ENCODE measurements at regions not wholly inside any gene's neighbourhood (a gene's known extent, or its start where the extent isn't known, plus 50 kb on each side); places are given as distances from the start of the nearest gene placed in this dataset.

GRCh38 chr17:27376637-27377547, 79.4 kb upstream of the KSR1 start:
- peaks cover 0 to 8% (median 2%) of the 10 kb centered on the region in 4 donors for H3K4me1 Mint-ChIP-seq
- no peaks in the 10 kb centered on the region for H3K36me3 ChIP-seq (ENCODE audit: insufficient read depth, low read length)

DNA sequence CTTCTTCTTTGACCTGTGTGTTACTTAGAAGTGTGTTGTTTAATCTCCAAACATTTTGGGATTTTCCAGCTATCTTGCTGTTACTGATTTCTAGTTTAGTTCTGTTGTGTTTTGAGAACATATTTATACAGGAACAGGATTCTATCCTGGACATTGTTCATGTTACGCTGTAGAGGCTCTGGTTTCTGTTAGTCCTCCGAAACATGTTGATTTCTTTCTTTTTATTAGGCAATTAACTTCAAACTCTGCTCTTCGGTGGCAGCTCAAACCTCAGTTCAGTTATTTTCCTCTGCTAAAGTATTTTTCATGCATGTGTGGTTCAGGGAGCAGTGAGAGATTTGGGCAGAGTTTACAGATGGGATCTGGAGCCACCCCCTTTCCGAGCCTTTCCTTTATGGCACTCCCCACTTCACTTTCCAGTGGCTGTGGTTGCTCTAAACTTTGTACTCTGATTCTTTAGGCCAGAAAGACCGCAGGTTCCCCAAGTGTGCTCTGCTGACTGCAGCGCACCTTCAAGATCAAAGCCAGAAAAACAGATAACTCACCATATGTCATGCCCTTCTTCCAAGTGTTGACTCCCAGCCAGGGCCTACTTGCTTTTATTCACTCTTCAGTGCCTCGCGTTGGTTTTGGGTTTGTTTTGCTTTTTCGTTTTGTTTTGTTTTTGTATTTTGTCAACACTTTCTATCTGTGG, 77.6 kb upstream of the KSR1 start:
- Mint-ChIP-seq H3K36me3 (peaks cover 0 to 1% of the 10 kb centered on the region in 2 donors), H3K4me1 (peaks cover 0 to 8% (median 2%) of the 10 kb centered on the region in 4 donors), H3K4me3 (no peak overlapping the region), H3K27ac (no peak overlapping the region), H3K27me3 (peaks cover 3 to 15% of the 10 kb centered on the region in 2 donors), H3K9me3 (peaks cover 0 to 16% (median 2%) of the 10 kb centered on the region in 8 donors)
- DNase-seq: no peak
- H3K9me3 ChIP-seq (ENCODE audit: control insufficient read depth in 1 of 2, low read length in 2 of 2): no peaks in the 10 kb centered on the region
- no peaks in the 10 kb centered on the region for H3K27me3 ChIP-seq (ENCODE audit: insufficient read depth, low read length)
- intact Hi-C loops (cut with micrococcal nuclease): no loop called here
- no peak overlapping the region for H3K4me3 ChIP-seq (ENCODE audit: low read length in 2 of 2)
- ChIA-PET POLR2A (ENCODE audit: partially characterized antibody) (no interaction called here), CTCF (ENCODE audit: partially characterized antibody) (interaction anchor here (1.3 to 4.6 kb wide), 3 partner anchors 24 to 223 kb away, joined by 4 to 46 read pairs (median 8); no protein-coding TSS in a partner anchor)
- peaks cover 4% of the 10 kb centered on the region for H3K4me1 ChIP-seq (ENCODE audit: insufficient read depth, low read length)
- H3K36me3 ChIP-seq (ENCODE audit: insufficient read depth, low read length): no peaks in the 10 kb centered on the region
- H3K27ac ChIP-seq (ENCODE audit: low read depth, low read length): no peak overlapping the region

More at GRCh38 chr17:27376637-27377547, 79.4 kb upstream of the KSR1 start:
- H3K27ac ChIP-seq (ENCODE audit: low read depth, low read length): no peak overlapping the region
- Mint-ChIP-seq H3K9me3 (peaks cover 2 to 29% (median 9%) of the 10 kb centered on the region in 8 donors), H3K4me3 (no peak overlapping the region), H3K36me3 (peaks cover 2 to 7% of the 10 kb centered on the region in 2 donors), H3K27ac (no peak overlapping the region), H3K27me3 (peaks cover 6 to 15% of the 10 kb centered on the region in 2 donors)
- intact Hi-C loops (cut with micrococcal nuclease): no loop called here
- no peaks in the 10 kb centered on the region for H3K27me3 ChIP-seq (ENCODE audit: insufficient read depth, low read length)
- no peak overlapping the region for H3K4me3 ChIP-seq (ENCODE audit: low read length in 2 of 2)
- CTCF ChIA-PET (ENCODE audit: partially characterized antibody): interaction anchor here (0.8 to 2.9 kb wide), 5 partner anchors 23 to 225 kb away, joined by 3 to 8 read pairs (median 3); no protein-coding TSS in a partner anchor
- H3K9me3 ChIP-seq (ENCODE audit: control insufficient read depth in 1 of 2, low read length in 2 of 2): no peaks in the 10 kb centered on the region
- H3K4me1 ChIP-seq (ENCODE audit: insufficient read depth, low read length): peaks cover 4% of the 10 kb centered on the region
- no peak for DNase-seq
- POLR2A ChIA-PET (ENCODE audit: partially characterized antibody): no interaction called here

GRCh38 chr17:27379888-27380533, 76.2 kb upstream of the KSR1 start:
- Histone ChIP-seq H3K4me1 (ENCODE audit: insufficient read depth, low read length) (peaks cover 4% of the 10 kb centered on the region), H3K36me3 (ENCODE audit: insufficient read depth, low read length) (no peaks in the 10 kb centered on the region), H3K9me3 (ENCODE audit: control insufficient read depth in 1 of 2, low read length in 2 of 2) (no peaks in the 10 kb centered on the region), H3K4me3 (ENCODE audit: low read length in 2 of 2) (no peak overlapping the region), H3K27me3 (ENCODE audit: insufficient read depth, low read length) (no peaks in the 10 kb centered on the region), H3K27ac (ENCODE audit: low read depth, low read length) (no peak overlapping the region)
- H3K9me3 Mint-ChIP-seq: peaks cover 0 to 4% (median under 1%) of the 10 kb centered on the region in 8 donors
- H3K27me3 Mint-ChIP-seq: peaks cover 3 to 10% of the 10 kb centered on the region in 2 donors
- H3K4me1 Mint-ChIP-seq: peaks cover 0 to 8% (median 2%) of the 10 kb centered on the region in 4 donors
- H3K36me3 Mint-ChIP-seq: no peaks in the 10 kb centered on the region
- intact Hi-C loops (cut with micrococcal nuclease): no loop called here
- H3K27ac Mint-ChIP-seq: no peak overlapping the region
- POLR2A ChIA-PET (ENCODE audit: partially characterized antibody): no interaction called here
- CTCF ChIA-PET (ENCODE audit: partially characterized antibody): interaction anchor here (0.9 to 4.6 kb wide), 7 partner anchors 26 to 271 kb away, joined by 3 to 46 read pairs (median 5); no protein-coding TSS in a partner anchor
- no peak for DNase-seq
- no peak overlapping the region for H3K4me3 Mint-ChIP-seq

DNA sequence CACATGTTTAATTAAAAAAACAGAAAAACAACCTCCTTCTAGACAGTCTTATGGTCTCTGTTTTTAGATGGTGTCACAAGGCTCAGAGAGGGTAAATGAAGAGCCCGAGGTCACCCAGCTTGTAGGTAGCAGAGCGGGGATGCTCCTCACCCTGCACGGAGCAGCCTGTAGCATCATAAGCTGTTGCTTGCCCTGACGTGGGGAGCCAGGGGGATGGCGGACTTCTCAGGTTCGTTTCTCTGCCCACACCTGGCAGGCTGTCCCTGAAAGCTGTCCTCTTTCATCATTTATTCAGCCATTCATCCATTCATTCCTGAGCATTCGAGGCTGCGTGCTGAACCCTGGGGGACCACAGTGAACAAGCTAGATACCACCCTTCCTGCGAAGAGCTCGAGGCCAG, 75.7 kb upstream of the KSR1 start:
- H3K27me3 ChIP-seq (ENCODE audit: insufficient read depth, low read length): no peaks in the 10 kb centered on the region
- intact Hi-C loops (cut with micrococcal nuclease): no loop called here
- H3K36me3 ChIP-seq (ENCODE audit: insufficient read depth, low read length): no peaks in the 10 kb centered on the region
- Mint-ChIP-seq H3K27me3 (peaks cover 3 to 8% of the 10 kb centered on the region in 2 donors), H3K4me1 (peaks cover 0 to 8% (median 2%) of the 10 kb centered on the region in 4 donors), H3K9me3 (no peaks in the 10 kb centered on the region), H3K4me3 (no peak overlapping the region), H3K27ac (no peak overlapping the region), H3K36me3 (no peaks in the 10 kb centered on the region)
- no peaks in the 10 kb centered on the region for H3K9me3 ChIP-seq (ENCODE audit: control insufficient read depth in 1 of 2, low read length in 2 of 2)
- ChIA-PET POLR2A (ENCODE audit: partially characterized antibody) (no interaction called here), CTCF (ENCODE audit: partially characterized antibody) (interaction anchor here (0.9 to 4.6 kb wide), 7 partner anchors 26 to 271 kb away, joined by 3 to 46 read pairs (median 5); no protein-coding TSS in a partner anchor)
- no peak overlapping the region for H3K4me3 ChIP-seq (ENCODE audit: low read length in 2 of 2)
- peaks cover 4% of the 10 kb centered on the region for H3K4me1 ChIP-seq (ENCODE audit: insufficient read depth, low read length)
- DNase-seq: no peak
- no peak overlapping the region for H3K27ac ChIP-seq (ENCODE audit: low read depth, low read length)

DNA sequence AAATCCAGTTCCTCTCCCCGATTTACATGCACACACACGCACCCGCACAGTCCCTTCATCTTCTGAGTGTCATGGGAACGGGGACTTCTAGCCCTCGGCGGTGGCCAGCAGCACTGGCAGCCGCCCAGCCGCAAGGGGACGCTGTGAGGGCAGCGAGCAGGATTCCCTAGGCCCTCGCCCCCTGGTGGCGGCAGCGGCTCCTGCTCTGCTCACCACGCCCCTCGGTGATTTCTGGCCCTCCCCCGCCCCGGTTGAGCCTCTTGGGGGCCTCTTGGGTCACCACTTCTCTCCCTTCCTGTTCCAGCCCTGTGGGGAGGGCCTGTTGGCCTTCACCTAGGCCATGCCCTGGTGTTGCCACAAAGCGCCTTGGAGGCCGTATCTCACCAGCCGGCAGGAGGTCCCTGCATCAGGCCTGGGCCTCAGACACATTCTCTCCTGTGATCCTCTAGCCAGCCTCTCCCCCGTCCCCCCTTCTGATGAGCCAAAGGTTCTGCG, 75.2 kb upstream of the KSR1 start:
- H3K4me1 ChIP-seq (ENCODE audit: insufficient read depth, low read length): peaks cover 4% of the 10 kb centered on the region
- H3K4me1 Mint-ChIP-seq: peaks cover 0 to 8% (median 2%) of the 10 kb centered on the region in 4 donors
- no peaks in the 10 kb centered on the region for H3K9me3 Mint-ChIP-seq
- H3K36me3 Mint-ChIP-seq: no peaks in the 10 kb centered on the region
- H3K27ac ChIP-seq (ENCODE audit: low read depth, low read length): no peak overlapping the region
- H3K36me3 ChIP-seq (ENCODE audit: insufficient read depth, low read length): no peaks in the 10 kb centered on the region
- no peak overlapping the region for H3K4me3 Mint-ChIP-seq
- H3K27me3 ChIP-seq (ENCODE audit: insufficient read depth, low read length): no peaks in the 10 kb centered on the region
- CTCF ChIA-PET (ENCODE audit: partially characterized antibody): interaction anchor here (0.9 to 4.6 kb wide), 10 partner anchors 8 to 270 kb away, joined by 3 to 46 read pairs (median 4); no protein-coding TSS in a partner anchor
- intact Hi-C loops (cut with micrococcal nuclease): loop anchor here (1.0 kb wide), 1 partner anchor 28 kb away; no protein-coding TSS in a partner anchor
- H3K27ac Mint-ChIP-seq: peak overlapping the region in 2 of 7 donors; percentile 57 to 71
- H3K9me3 ChIP-seq (ENCODE audit: control insufficient read depth in 1 of 2, low read length in 2 of 2): no peaks in the 10 kb centered on the region
- H3K27me3 Mint-ChIP-seq: peaks cover 1 to 8% of the 10 kb centered on the region in 2 donors
- DNase-seq: peak; percentile 65 to 72 (median 68)
- H3K4me3 ChIP-seq (ENCODE audit: low read length in 2 of 2): no peak overlapping the region
- POLR2A ChIA-PET (ENCODE audit: partially characterized antibody): no interaction called here

GRCh38 chr17:27382025-27382424, 74.2 kb upstream of the KSR1 start:
- CTCF ChIA-PET (ENCODE audit: partially characterized antibody): interaction anchor here (1.0 to 4.6 kb wide), 7 partner anchors 8 to 220 kb away, joined by 3 to 46 read pairs (median 6); no protein-coding TSS in a partner anchor
- H3K4me3 Mint-ChIP-seq: no peak overlapping the region
- H3K4me1 ChIP-seq (ENCODE audit: insufficient read depth, low read length): peaks cover 4% of the 10 kb centered on the region
- POLR2A ChIA-PET (ENCODE audit: partially characterized antibody): no interaction called here
- no peaks in the 10 kb centered on the region for H3K36me3 Mint-ChIP-seq
- no peak overlapping the region for H3K27ac ChIP-seq (ENCODE audit: low read depth, low read length)
- intact Hi-C loops (cut with micrococcal nuclease): no loop called here
- peaks cover 0 to 8% (median 2%) of the 10 kb centered on the region in 4 donors for H3K4me1 Mint-ChIP-seq
- H3K27me3 ChIP-seq (ENCODE audit: insufficient read depth, low read length): no peaks in the 10 kb centered on the region
- H3K9me3 ChIP-seq (ENCODE audit: control insufficient read depth in 1 of 2, low read length in 2 of 2): no peaks in the 10 kb centered on the region
- no peaks in the 10 kb centered on the region for H3K36me3 ChIP-seq (ENCODE audit: insufficient read depth, low read length)
- no peak overlapping the region for H3K27ac Mint-ChIP-seq
- H3K4me3 ChIP-seq (ENCODE audit: low read length in 2 of 2): no peak overlapping the region
- H3K9me3 Mint-ChIP-seq: no peaks in the 10 kb centered on the region
- no peak for DNase-seq
- peaks cover 1 to 8% of the 10 kb centered on the region in 2 donors for H3K27me3 Mint-ChIP-seq
